Tibial nerve (tissue), 4 donors: ENCODE measurements at regions not wholly inside any gene's neighbourhood (a gene's known extent, or its start where the extent isn't known, plus 50 kb on each side); places are given as distances from the start of the nearest gene placed in this dataset.

Experiments
- DNase-seq, 2 donors: peaks; one replicate each; pipeline ENCODE4 v3.0.0-alpha.2; 2019; ENCODE audit warnings: low spot score in 2 of 2
- H3K27ac ChIP-seq, 4 donors: fragments of 200-600 bp; sonication (generic) in 3 of 4; one replicate each; pipeline ENCODE4 v1.5.1; 2017 to 2019; ENCODE audit warnings: mild to moderate bottlenecking in 1 of 4
- H3K27me3 ChIP-seq, 2 donors: fragments of 200-600 bp; sonication (generic) in 1 of 2; one replicate each; pipeline versions ENCODE4 v1.5.1 to v1.6.0; 2017 to 2019
- H3K36me3 ChIP-seq, 3 donors: fragments of 200-600 bp; sonication (generic); one replicate each; pipeline ENCODE4 v1.5.1; 2018 to 2019
- H3K4me1 ChIP-seq, 4 donors: fragments of 200-600 bp; sonication (generic) in 3 of 4; one replicate each; pipeline ENCODE4 v1.5.1; 2017 to 2019
- H3K4me3 ChIP-seq, 4 donors: fragments of 200-600 bp; sonication (generic) in 3 of 4; one replicate each; pipeline ENCODE4 v1.5.1; 2017 to 2019; ENCODE audit warnings: mild to moderate bottlenecking in 1 of 4, moderate library complexity in 1 of 4
- H3K9me3 ChIP-seq, 4 donors: fragments of 200-600 bp; sonication (generic) in 3 of 4; one replicate each; pipeline ENCODE4 v1.5.1; 2017 to 2019
- EP300 ChIP-seq, 2 donors: sonication (generic); formaldehyde crosslinking; IDR thresholded peaks; one replicate each; pipeline ENCODE4 v1.6.1; 2017; ENCODE audit warnings: antibody characterized with exemption in 2 of 2, mild to moderate bottlenecking in 1 of 2
- POLR2A ChIP-seq, 2 donors: fragments of 450-650 bp; IDR thresholded peaks; one replicate each; pipeline ENCODE4 v1.6.1; 2017; ENCODE audit warnings: antibody characterized with exemption in 2 of 2, mild to moderate bottlenecking in 2 of 2, moderate library complexity in 2 of 2
- WGBS, 2 donors: methylation state at CpG; one replicate each; pipeline ENCODE4 v1.1.5; 2018; 5-methylcytosine and 5-hydroxymethylcytosine counted together
- TF ChIP-seq, protein P1 (sequence below), 5 experiments: fragments of 200-600 bp in 3 of 5; fragments of 450-650 bp in 2 of 5; sonication (generic) in 3 of 5; IDR thresholded peaks; one replicate each; pipeline ENCODE4 v1.5.1; 2016 to 2019; ENCODE audit warnings: antibody characterized with exemption in 5 of 5, mild to moderate bottlenecking in 3 of 5, moderate library complexity in 2 of 5

GRCh38 chr21:28207436-28208173 is 785.1 kb downstream of the LTN1 start:
- WGBS, 2 donors: 49 to 52% methylated on average over 9 of the region's 9 CpGs
- Histone ChIP-seq H3K27me3 (no peaks in the 10 kb centered on the region), H3K9me3 (no peaks in the 10 kb centered on the region), H3K4me1 (no peaks in the 10 kb centered on the region), H3K4me3 (no peak overlapping the region), H3K36me3 (no peaks in the 10 kb centered on the region), H3K27ac (no peak overlapping the region)
- TF ChIP-seq POLR2A (IDR thresholded peaks at IDR 0.05): no peak
- TF ChIP-seq, protein P1, sequence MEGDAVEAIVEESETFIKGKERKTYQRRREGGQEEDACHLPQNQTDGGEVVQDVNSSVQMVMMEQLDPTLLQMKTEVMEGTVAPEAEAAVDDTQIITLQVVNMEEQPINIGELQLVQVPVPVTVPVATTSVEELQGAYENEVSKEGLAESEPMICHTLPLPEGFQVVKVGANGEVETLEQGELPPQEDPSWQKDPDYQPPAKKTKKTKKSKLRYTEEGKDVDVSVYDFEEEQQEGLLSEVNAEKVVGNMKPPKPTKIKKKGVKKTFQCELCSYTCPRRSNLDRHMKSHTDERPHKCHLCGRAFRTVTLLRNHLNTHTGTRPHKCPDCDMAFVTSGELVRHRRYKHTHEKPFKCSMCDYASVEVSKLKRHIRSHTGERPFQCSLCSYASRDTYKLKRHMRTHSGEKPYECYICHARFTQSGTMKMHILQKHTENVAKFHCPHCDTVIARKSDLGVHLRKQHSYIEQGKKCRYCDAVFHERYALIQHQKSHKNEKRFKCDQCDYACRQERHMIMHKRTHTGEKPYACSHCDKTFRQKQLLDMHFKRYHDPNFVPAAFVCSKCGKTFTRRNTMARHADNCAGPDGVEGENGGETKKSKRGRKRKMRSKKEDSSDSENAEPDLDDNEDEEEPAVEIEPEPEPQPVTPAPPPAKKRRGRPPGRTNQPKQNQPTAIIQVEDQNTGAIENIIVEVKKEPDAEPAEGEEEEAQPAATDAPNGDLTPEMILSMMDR (IDR thresholded peaks at IDR 0.05): no peak
- no peak for DNase-seq

DNA sequence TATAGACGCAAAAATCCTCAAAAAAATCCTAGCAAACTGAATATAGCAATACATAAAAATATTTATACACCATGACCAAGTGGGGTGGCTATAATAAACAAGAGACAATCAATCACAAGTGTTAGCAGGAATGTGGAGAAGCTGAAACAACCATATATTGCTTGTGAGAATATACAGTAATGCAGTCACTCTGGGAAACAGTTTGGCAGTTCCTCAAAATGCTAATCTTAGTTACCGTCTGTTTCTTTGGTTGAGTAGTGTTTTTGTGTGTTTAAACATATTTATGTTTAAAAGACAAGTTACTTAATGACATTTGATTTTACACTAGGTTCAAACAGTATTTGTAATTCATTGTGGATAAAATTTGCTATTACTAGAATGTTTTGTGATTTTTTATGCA is 792.0 kb downstream of the LTN1 start:
- H3K27ac ChIP-seq: no peak overlapping the region
- H3K36me3 ChIP-seq: no peaks in the 10 kb centered on the region
- peaks cover 0 to 2% (median 0%) of the 10 kb centered on the region in 4 donors for H3K9me3 ChIP-seq
- no peak overlapping the region for H3K4me3 ChIP-seq
- TF ChIP-seq, protein P1 (IDR thresholded peaks at IDR 0.05): no peak
- TF ChIP-seq POLR2A (IDR thresholded peaks at IDR 0.05) (no peak), EP300 (IDR thresholded peaks at IDR 0.05) (no peak)
- H3K4me1 ChIP-seq: no peaks in the 10 kb centered on the region
- 49 to 65% methylated on average over 2 of the region's 2 CpGs for WGBS, 2 donors
- H3K27me3 ChIP-seq: no peaks in the 10 kb centered on the region
- DNase-seq: no peak

GRCh38 chr21:28196981-28197380 is 795.7 kb downstream of the LTN1 start:
- H3K27me3 ChIP-seq: no peaks in the 10 kb centered on the region
- DNase-seq: no peak
- H3K9me3 ChIP-seq: peaks cover 0 to 17% (median 3%) of the 10 kb centered on the region in 4 donors
- no peak overlapping the region for H3K4me3 ChIP-seq
- TF ChIP-seq, protein P1 (IDR thresholded peaks at IDR 0.05): no peak
- TF ChIP-seq EP300 (IDR thresholded peaks at IDR 0.05) (no peak), POLR2A (IDR thresholded peaks at IDR 0.05) (no peak)
- 64 to 67% methylated on average over 2 of the region's 2 CpGs for WGBS, 2 donors
- no peaks in the 10 kb centered on the region for H3K36me3 ChIP-seq
- no peak overlapping the region for H3K27ac ChIP-seq
- H3K4me1 ChIP-seq: no peaks in the 10 kb centered on the region

GRCh38 chr21:28193189-28193588 is 799.5 kb downstream of the LTN1 start:
- Histone ChIP-seq H3K27ac (no peak overlapping the region), H3K4me1 (no peaks in the 10 kb centered on the region), H3K4me3 (no peak overlapping the region), H3K9me3 (peaks cover 0 to 17% (median 2%) of the 10 kb centered on the region in 4 donors), H3K27me3 (no peaks in the 10 kb centered on the region), H3K36me3 (no peaks in the 10 kb centered on the region)
- no peak for TF ChIP-seq POLR2A (IDR thresholded peaks at IDR 0.05)
- TF ChIP-seq EP300 (IDR thresholded peaks at IDR 0.05): no peak
- TF ChIP-seq, protein P1 (IDR thresholded peaks at IDR 0.05): no peak
- 41 to 44% methylated on average over 2 of the region's 2 CpGs for WGBS, 2 donors
- no peak for DNase-seq

- H3K4me1 ChIP-seq: no peaks in the 10 kb centered on the region
- peaks cover 0 to 5% (median 0%) of the 10 kb centered on the region in 4 donors for H3K9me3 ChIP-seq
- no peak overlapping the region for H3K27ac ChIP-seq
- TF ChIP-seq EP300 (IDR thresholded peaks at IDR 0.05) (no peak), POLR2A (IDR thresholded peaks at IDR 0.05) (no peak)
- TF ChIP-seq, protein P1 (IDR thresholded peaks at IDR 0.05): no peak
- H3K27me3 ChIP-seq: no peaks in the 10 kb centered on the region
- H3K4me3 ChIP-seq: no peak overlapping the region
- DNase-seq: no peak
- no peaks in the 10 kb centered on the region for H3K36me3 ChIP-seq
Observed at GRCh38 chr21:28186604-28187003, 806.1 kb downstream of the LTN1 start.
